Spleen (tissue), 11 donors: ENCODE measurements at regions not wholly inside any gene's neighbourhood (a gene's known extent, or its start where the extent isn't known, plus 50 kb on each side); places are given as distances from the start of the nearest gene placed in this dataset.
"Not testable (repeated sequence)": the region's sequence is repeated elsewhere in the genome, so short reads cannot be mapped to it uniquely, and the experiment has no call there.

Experiments
- DNase-seq: peaks from one replicate; pipeline ENCODE4 v3.0.0-alpha.2; 2020
- H3K27ac ChIP-seq, 8 donors: fragments of 200-600 bp; sonication (generic) in 7 of 8; 1 replicate in 4 of 8; 2 replicates in 4 of 8; pipeline versions ENCODE4 v1.5.0 to v1.8.0; 2016 to 2021; ENCODE audit warnings: inconsistent platforms in 4 of 8, mild to moderate bottlenecking in 4 of 8, moderate library complexity in 1 of 8
- H3K27me3 ChIP-seq, 7 donors: fragments of 200-600 bp; sonication (generic) in 6 of 7; replicated peaks in 1 of 7; 1 replicate in 4 of 7; 2 replicates in 3 of 7; pipeline versions ENCODE4 v1.5.0 to v1.8.0; 2016 to 2021; ENCODE audit warnings: inconsistent platforms in 3 of 7, mild to moderate bottlenecking in 1 of 7
- H3K36me3 ChIP-seq, 6 donors: fragments of 200-600 bp; sonication (generic) in 5 of 6; 1 replicate in 4 of 6; 2 replicates in 2 of 6; pipeline versions ENCODE4 v1.5.0 to v1.8.0; 2016 to 2021; ENCODE audit warnings: inconsistent platforms in 2 of 6
- H3K4me1 ChIP-seq, 6 donors: fragments of 200-600 bp; sonication (generic) in 5 of 6; 1 replicate in 3 of 6; 2 replicates in 3 of 6; pipeline versions ENCODE4 v1.5.0 to v1.8.0; 2016 to 2021; ENCODE audit warnings: inconsistent platforms in 3 of 6
- H3K4me3 ChIP-seq, 8 donors: fragments of 200-600 bp; sonication (generic) in 7 of 8; 1 replicate in 4 of 8; 2 replicates in 4 of 8; pipeline versions ENCODE4 v1.5.0 to v1.8.0; 2016 to 2021; ENCODE audit warnings: inconsistent platforms in 4 of 8, mild to moderate bottlenecking in 4 of 8, moderate library complexity in 2 of 8
- H3K9me3 ChIP-seq, 8 donors: fragments of 200-600 bp; sonication (generic) in 7 of 8; 1 replicate in 4 of 8; 2 replicates in 4 of 8; pipeline versions ENCODE4 v1.5.0 to v1.8.0; 2016 to 2021; ENCODE audit warnings: inconsistent platforms in 4 of 8
- CTCF ChIP-seq, 11 experiments: fragments of 200-600 bp in 7 of 11; fragments of 450-650 bp in 4 of 11; sonication (generic) in 4 of 11; IDR thresholded peaks in 8 of 11; conservative IDR thresholded peaks in 3 of 11; 1 replicate in 7 of 11; 2 replicates in 4 of 11; pipeline versions ENCODE4 v1.4.0 to v1.8.0; 2016 to 2021; ENCODE audit warnings: antibody characterized with exemption in 11 of 11, inconsistent platforms in 4 of 11, mild to moderate bottlenecking in 1 of 11
- POLR2A ChIP-seq, 3 donors: fragments of 450-650 bp; IDR thresholded peaks; one replicate each; pipeline ENCODE4 v1.5.1; 2017; ENCODE audit warnings: antibody characterized with exemption in 3 of 3, mild to moderate bottlenecking in 1 of 3
- POLR2AphosphoS5 ChIP-seq, 3 donors: sonication (generic); formaldehyde crosslinking; IDR thresholded peaks; one replicate each; pipeline ENCODE4 v1.5.1; 2017; ENCODE audit warnings: antibody characterized with exemption in 3 of 3
- WGBS, 5 donors: extraction: QIAGEN DNeasy Blood & Tissue Kit in 3 of 5; methylation state at CpG; one replicate each; pipeline versions ENCODE4 v1.1.5 to v1.1.7; 2013 to 2018; 5-methylcytosine and 5-hydroxymethylcytosine counted together
- intact Hi-C: fragments of 100-400 bp; cut with DNase I; formaldehyde crosslinking; loops from one replicate; pipeline ENCODE4 v1.15.0; 2023; ENCODE audit warnings: low total_unique reads
- donor health status: healthy with polysubstance abuse.
- donor health status: DM: no; HTN: no; CAD: no; lungs with moderate emphysema.
- donor health status: DM: no; HTN: no; CAD: no.
- donor health status: Bipolar disorder and iron deficiency.
- donor health status: healthy.
- donor health status: DM: no; HTN: no; CAD: no.
- donor health status: DM: yes; HTN: yes; CAD: no.

DNA sequence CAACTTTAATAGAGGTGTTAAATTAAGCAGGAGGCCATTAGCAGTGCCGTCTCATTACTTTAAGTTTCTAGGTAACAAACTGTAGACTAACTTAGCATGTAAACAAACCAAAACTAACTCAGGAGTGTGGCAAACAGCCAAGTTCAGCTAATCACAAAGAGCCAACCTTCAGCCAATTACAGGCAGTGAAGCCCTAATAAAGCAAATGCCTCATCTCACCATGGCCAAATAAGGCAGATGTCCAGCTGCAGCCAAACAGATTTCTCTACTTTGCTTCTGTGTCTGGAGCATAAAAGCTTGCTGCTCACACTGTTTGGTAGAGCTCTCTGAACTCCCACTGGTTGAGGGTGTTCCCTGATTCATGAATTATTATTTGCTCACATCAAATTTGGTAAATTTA lies 835.4 kb upstream of the GBE1 start:
- H3K4me3 ChIP-seq, result no peak overlapping the region
- DNase-seq, result no peak
- H3K27me3 ChIP-seq, result no peaks in the 10 kb centered on the region
- H3K9me3 ChIP-seq, result peaks cover 0 to 41% (median 31%) of the 10 kb centered on the region in 8 donors
- intact Hi-C loops, result no loop called here
- no peaks in the 10 kb centered on the region for H3K4me1 ChIP-seq
- H3K27ac ChIP-seq, result no peak overlapping the region
- no peaks in the 10 kb centered on the region for H3K36me3 ChIP-seq
- 76 to 97% (median 93%) methylated on average over 1 of the region's 1 CpG for WGBS, 5 donors
- no peak for TF ChIP-seq CTCF (IDR thresholded peaks at IDR 0.05 in 8 of 11, conservative IDR thresholded peaks at IDR 0.05 in 3 of 11)

DNA sequence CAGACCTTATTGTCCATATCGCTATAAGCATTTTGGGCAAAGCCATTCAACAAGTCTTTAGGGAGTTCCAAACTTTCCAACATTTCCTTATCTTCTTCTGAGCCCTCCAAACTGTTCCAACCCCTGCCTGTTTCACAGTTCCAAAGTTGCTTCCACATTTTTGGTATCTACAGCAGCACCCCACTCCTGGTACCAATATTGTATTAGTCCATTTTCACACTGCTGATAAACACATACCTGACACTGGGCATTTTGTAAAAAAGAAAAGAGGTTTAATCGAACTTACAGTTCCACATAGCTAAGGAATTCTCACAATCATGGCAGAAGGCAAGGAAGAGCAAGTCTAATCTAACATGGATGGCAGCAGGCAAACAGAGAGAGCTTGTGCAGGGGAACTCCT lies 834.1 kb upstream of the GBE1 start:
- 75 to 89% (median 83%) methylated on average over 2 of the region's 2 CpGs for WGBS, 5 donors
- Histone ChIP-seq H3K4me1 (no peaks in the 10 kb centered on the region), H3K4me3 (no peak overlapping the region), H3K27ac (no peak overlapping the region), H3K9me3 (peaks cover 0 to 41% (median 31%) of the 10 kb centered on the region in 8 donors), H3K27me3 (no peaks in the 10 kb centered on the region), H3K36me3 (no peaks in the 10 kb centered on the region)
- intact Hi-C loops, result no loop called here
- no peak for TF ChIP-seq POLR2A (IDR thresholded peaks at IDR 0.05)
- TF ChIP-seq POLR2AphosphoS5 (IDR thresholded peaks at IDR 0.05), result no peak
- no peak for TF ChIP-seq CTCF (IDR thresholded peaks at IDR 0.05 in 8 of 11, conservative IDR thresholded peaks at IDR 0.05 in 3 of 11)
- no peak for DNase-seq

DNA sequence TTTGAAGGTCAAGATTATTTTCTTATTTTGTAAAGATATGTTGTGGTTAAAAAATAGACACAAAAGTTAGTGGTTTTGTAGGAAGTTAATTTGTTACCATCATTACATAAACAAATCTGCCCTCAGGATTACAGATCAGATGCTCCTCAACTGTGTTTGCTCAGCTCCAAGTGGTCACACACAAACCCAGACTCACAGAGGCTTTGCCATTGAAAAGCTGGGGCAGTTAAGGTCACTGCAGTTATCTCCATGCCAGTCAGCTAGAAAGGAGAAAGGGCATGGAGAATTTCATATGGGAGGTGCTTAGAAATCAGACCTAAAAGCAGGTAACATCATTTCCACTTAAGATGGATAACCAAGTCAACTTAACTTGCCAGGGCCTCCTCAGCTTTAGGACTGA lies 825.7 kb upstream of the GBE1 start:
- intact Hi-C loops, result no loop called here

GRCh38 chr3:82586414-82586813 lies 825.0 kb upstream of the GBE1 start:
- Histone ChIP-seq H3K4me1 (no peaks in the 10 kb centered on the region), H3K27ac (no peak overlapping the region), H3K27me3 (no peaks in the 10 kb centered on the region), H3K36me3 (no peaks in the 10 kb centered on the region), H3K9me3 (peaks cover 0 to 3% (median 0%) of the 10 kb centered on the region in 8 donors), H3K4me3 (no peak overlapping the region)
- intact Hi-C loops, result no loop called here
- TF ChIP-seq CTCF (IDR thresholded peaks at IDR 0.05 in 8 of 11, conservative IDR thresholded peaks at IDR 0.05 in 3 of 11) (no peak), POLR2AphosphoS5 (IDR thresholded peaks at IDR 0.05) (no peak), POLR2A (IDR thresholded peaks at IDR 0.05) (no peak)
- 60 to 77% (median 69%) methylated on average over 3 of the region's 3 CpGs for WGBS, 5 donors
- DNase-seq, result no peak

More for the DNA sequence above, 825.7 kb upstream of the GBE1 start:
- Histone ChIP-seq H3K27me3 (no peaks in the 10 kb centered on the region), H3K36me3 (no peaks in the 10 kb centered on the region), H3K27ac (no peak overlapping the region), H3K9me3 (peaks cover 0 to 3% (median 0%) of the 10 kb centered on the region in 8 donors), H3K4me3 (no peak overlapping the region), H3K4me1 (no peaks in the 10 kb centered on the region)
- TF ChIP-seq POLR2A (IDR thresholded peaks at IDR 0.05), result no peak
- DNase-seq, result no peak

DNA sequence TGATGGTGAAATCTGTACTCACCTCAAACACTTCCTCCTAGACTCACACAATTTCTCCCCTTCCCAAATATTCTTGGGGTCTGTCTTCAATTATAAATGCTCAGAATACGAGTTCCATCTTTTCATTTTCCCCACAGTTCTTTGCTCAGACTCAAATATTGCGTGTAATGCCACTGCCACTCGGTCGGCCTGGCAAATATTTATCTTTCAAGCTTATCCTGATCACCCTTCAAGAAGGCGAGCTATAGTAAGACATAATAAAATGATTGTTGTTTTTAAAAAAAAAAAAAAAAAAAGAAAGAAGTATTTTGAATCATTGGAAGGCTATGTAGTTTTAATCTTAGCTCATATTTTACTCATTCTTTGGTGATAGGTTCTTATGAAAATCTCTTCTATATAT lies 824.6 kb upstream of the GBE1 start:
- H3K9me3 ChIP-seq, H3K4me3 ChIP-seq, H3K4me1 ChIP-seq, H3K36me3 ChIP-seq, H3K27ac ChIP-seq, DNase-seq, H3K27me3 ChIP-seq, intact Hi-C loops: not testable (repeated sequence)
- 63 to 86% (median 78%) methylated on average over 5 of the region's 5 CpGs for WGBS, 5 donors

DNA sequence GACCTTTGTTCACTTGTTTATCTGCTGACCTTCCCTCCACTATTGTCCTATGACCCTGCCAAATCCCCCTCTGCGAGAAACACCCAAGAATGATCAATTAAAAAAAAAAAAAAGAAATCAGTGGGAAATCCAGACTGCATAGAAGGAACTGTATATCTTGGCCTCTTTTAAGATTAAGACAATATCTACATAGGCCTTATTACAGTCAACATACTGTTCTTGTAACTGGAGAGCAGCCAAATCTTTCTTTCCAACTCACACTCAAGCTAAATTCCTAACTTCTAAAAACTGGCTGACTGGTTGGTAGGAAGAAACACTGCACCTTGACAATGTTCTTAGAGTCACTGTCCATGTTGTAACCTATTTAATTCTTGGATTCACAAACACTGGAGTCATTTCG lies 824.1 kb upstream of the GBE1 start:
- DNase-seq, intact Hi-C loops, H3K27me3 ChIP-seq, H3K9me3 ChIP-seq, H3K4me3 ChIP-seq, H3K36me3 ChIP-seq, H3K4me1 ChIP-seq, H3K27ac ChIP-seq: not testable (repeated sequence)
- WGBS, 5 donors, result 64 to 83% (median 72%) methylated on average over 2 of the region's 2 CpGs

- WGBS, 5 donors, result 90 to 94% (median 91%) methylated on average over 7 to 27 of the region's 27 CpGs
- H3K27me3 ChIP-seq, H3K9me3 ChIP-seq, H3K4me3 ChIP-seq, H3K36me3 ChIP-seq, intact Hi-C loops, H3K27ac ChIP-seq, DNase-seq, H3K4me1 ChIP-seq: not testable (repeated sequence)
Observed at GRCh38 chr3:82584861-82585260, 823.4 kb upstream of the GBE1 start.

GRCh38 chr3:82584415-82584814 lies 823.0 kb upstream of the GBE1 start:
- H3K36me3 ChIP-seq, H3K4me3 ChIP-seq, DNase-seq, H3K9me3 ChIP-seq, intact Hi-C loops, H3K27me3 ChIP-seq, H3K4me1 ChIP-seq, H3K27ac ChIP-seq: not testable (repeated sequence)
- WGBS, 5 donors, result 86 to 98% (median 94%) methylated on average over 11 to 25 of the region's 25 CpGs
